HG03139 (cell line): ENCODE measurements at regions not wholly inside any gene's neighbourhood (a gene's known extent, or its start where the extent isn't known, plus 50 kb on each side); places are given as distances from the start of the nearest gene placed in this dataset.
"Not testable (repeated sequence)": the region's sequence is repeated elsewhere in the genome, so short reads cannot be mapped to it uniquely, and the experiment has no call there.

Experiments
- ATAC-seq: cut with Tn5 transposase; IDR thresholded peaks from one replicate; pipeline ENCODE4 v1.9.1; 2021; ENCODE audit not compliant: unreplicated experiment

- no peak for ATAC-seq
Observed at GRCh38 chr1:168490306-168490705, 53.5 kb downstream of the XCL2 start.

- no peak for ATAC-seq
Observed at GRCh38 chr1:168488138-168488537, 55.7 kb downstream of the XCL2 start.

GRCh38 chr1:168486820-168487219 is 57.0 kb downstream of the XCL2 start:
- not testable (repeated sequence) for ATAC-seq

- no peak for ATAC-seq
Observed at GRCh38 chr1:168485048-168485447, 58.7 kb downstream of the XCL2 start.

- no peak for ATAC-seq
Observed at GRCh38 chr1:168484083-168484482, 59.7 kb downstream of the XCL2 start.

GRCh38 chr1:168483539-168483938 is 60.3 kb downstream of the XCL2 start:
- no peak for ATAC-seq

- ATAC-seq, result no peak
Observed at GRCh38 chr1:168482106-168482505, 61.7 kb downstream of the XCL2 start.

GRCh38 chr1:168481586-168481985 is 62.2 kb downstream of the XCL2 start:
- ATAC-seq, result no peak

GRCh38 chr1:168480997-168481396 is 62.8 kb downstream of the XCL2 start:
- no peak for ATAC-seq

GRCh38 chr1:168477792-168478191 is 66.0 kb downstream of the XCL2 start:
- no peak for ATAC-seq

- no peak for ATAC-seq
Observed at GRCh38 chr1:168476588-168477385, 67.0 kb downstream of the XCL2 start.

- ATAC-seq, result no peak
Observed at GRCh38 chr1:168474322-168474721, 69.5 kb downstream of the XCL2 start.

- no peak for ATAC-seq
Observed at GRCh38 chr1:168473126-168473525, 70.7 kb downstream of the XCL2 start.

- ATAC-seq, result no peak
Observed at GRCh38 chr1:168472223-168472622, 71.6 kb downstream of the XCL2 start.

- no peak for ATAC-seq
Observed at GRCh38 chr1:168470901-168471431, 72.8 kb downstream of the XCL2 start.

GRCh38 chr1:168469690-168470089 is 74.1 kb downstream of the XCL2 start:
- ATAC-seq, result no peak

- ATAC-seq, result no peak
Observed at GRCh38 chr1:168468822-168469221, 75.0 kb downstream of the XCL2 start.

GRCh38 chr1:168468042-168468809 is 75.6 kb downstream of the XCL2 start:
- ATAC-seq, result no peak

- ATAC-seq, result no peak
Observed at GRCh38 chr1:168467452-168467851, 76.3 kb downstream of the XCL2 start.

- ATAC-seq, result peak; percentile 40
Observed at GRCh38 chr1:168466714-168467131, 77.1 kb downstream of the XCL2 start.

- peak; percentile 51 for ATAC-seq
Observed at GRCh38 chr1:168466092-168466713, 77.6 kb downstream of the XCL2 start.
